Osteocyte (in vitro differentiated cells): ENCODE measurements at regions not wholly inside any gene's neighbourhood (a gene's known extent, or its start where the extent isn't known, plus 50 kb on each side); places are given as distances from the start of the nearest gene placed in this dataset.

ENCODE experiments used
- DNase-seq: peaks from one replicate; pipeline ENCODE4 v3.0.0; 2021; ENCODE audit warnings: mixed read lengths; ENCODE audit not compliant: unreplicated experiment; ENCODE audit errors: extremely low spot score
- H3K27ac Mint-ChIP-seq: one replicate; pipeline ENCODE4 v1.8.0; 2021; ENCODE audit warnings: mild to moderate bottlenecking, mixed read lengths; ENCODE audit not compliant: unreplicated experiment
- H3K27me3 Mint-ChIP-seq: one replicate; pipeline ENCODE4 v1.8.0; 2021; ENCODE audit warnings: mixed read lengths; ENCODE audit not compliant: unreplicated experiment
- H3K36me3 Mint-ChIP-seq: one replicate; pipeline ENCODE4 v1.8.0; 2021; ENCODE audit warnings: mixed read lengths; ENCODE audit not compliant: unreplicated experiment
- H3K4me1 Mint-ChIP-seq: one replicate; pipeline ENCODE4 v1.8.0; 2021; ENCODE audit warnings: mixed read lengths; ENCODE audit not compliant: unreplicated experiment
- H3K4me3 Mint-ChIP-seq: one replicate; pipeline ENCODE4 v1.8.0; 2021; ENCODE audit warnings: mild to moderate bottlenecking, moderate library complexity, mixed read lengths; ENCODE audit not compliant: unreplicated experiment
- H3K9me3 Mint-ChIP-seq: one replicate; pipeline ENCODE4 v1.8.0; 2021; ENCODE audit warnings: mixed read lengths; ENCODE audit not compliant: unreplicated experiment
- TF ChIP-seq, protein P1 (sequence below): fragments of 200-600 bp; sonication (generic); IDR thresholded peaks from 2 replicates; pipeline ENCODE4 v1.5.0; 2021; ENCODE audit warnings: antibody characterized with exemption, mild to moderate bottlenecking, moderate library complexity

GRCh38 chr5:28084069-28084468 is 1045.7 kb upstream of the CDH9 start:
- H3K4me1 Mint-ChIP-seq, result no peaks in the 10 kb centered on the region
- H3K36me3 Mint-ChIP-seq, result no peaks in the 10 kb centered on the region
- H3K4me3 Mint-ChIP-seq, result no peak overlapping the region
- H3K27ac Mint-ChIP-seq, result no peak overlapping the region
- TF ChIP-seq, protein P1, sequence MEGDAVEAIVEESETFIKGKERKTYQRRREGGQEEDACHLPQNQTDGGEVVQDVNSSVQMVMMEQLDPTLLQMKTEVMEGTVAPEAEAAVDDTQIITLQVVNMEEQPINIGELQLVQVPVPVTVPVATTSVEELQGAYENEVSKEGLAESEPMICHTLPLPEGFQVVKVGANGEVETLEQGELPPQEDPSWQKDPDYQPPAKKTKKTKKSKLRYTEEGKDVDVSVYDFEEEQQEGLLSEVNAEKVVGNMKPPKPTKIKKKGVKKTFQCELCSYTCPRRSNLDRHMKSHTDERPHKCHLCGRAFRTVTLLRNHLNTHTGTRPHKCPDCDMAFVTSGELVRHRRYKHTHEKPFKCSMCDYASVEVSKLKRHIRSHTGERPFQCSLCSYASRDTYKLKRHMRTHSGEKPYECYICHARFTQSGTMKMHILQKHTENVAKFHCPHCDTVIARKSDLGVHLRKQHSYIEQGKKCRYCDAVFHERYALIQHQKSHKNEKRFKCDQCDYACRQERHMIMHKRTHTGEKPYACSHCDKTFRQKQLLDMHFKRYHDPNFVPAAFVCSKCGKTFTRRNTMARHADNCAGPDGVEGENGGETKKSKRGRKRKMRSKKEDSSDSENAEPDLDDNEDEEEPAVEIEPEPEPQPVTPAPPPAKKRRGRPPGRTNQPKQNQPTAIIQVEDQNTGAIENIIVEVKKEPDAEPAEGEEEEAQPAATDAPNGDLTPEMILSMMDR, result no peak
- H3K27me3 Mint-ChIP-seq, result peaks cover 6% of the 10 kb centered on the region
- DNase-seq, result no peak
- H3K9me3 Mint-ChIP-seq, result no peaks in the 10 kb centered on the region

- H3K9me3 Mint-ChIP-seq, result peaks cover 7% of the 10 kb centered on the region
- H3K4me3 Mint-ChIP-seq, result no peak overlapping the region
- no peak overlapping the region for H3K27ac Mint-ChIP-seq
- no peaks in the 10 kb centered on the region for H3K4me1 Mint-ChIP-seq
- TF ChIP-seq, protein P1, result no peak
- no peak for DNase-seq
- no peaks in the 10 kb centered on the region for H3K36me3 Mint-ChIP-seq
- H3K27me3 Mint-ChIP-seq, result peaks cover 1% of the 10 kb centered on the region
These were observed 1044.2 kb upstream of the CDH9 start for GRCh38 chr5:28082610-28083009.

- no peak for DNase-seq
- H3K36me3 Mint-ChIP-seq, result no peaks in the 10 kb centered on the region
- H3K4me3 Mint-ChIP-seq, result no peak overlapping the region
- no peaks in the 10 kb centered on the region for H3K27me3 Mint-ChIP-seq
- H3K27ac Mint-ChIP-seq, result no peak overlapping the region
- peaks cover 7% of the 10 kb centered on the region for H3K9me3 Mint-ChIP-seq
- TF ChIP-seq, protein P1, result no peak
- H3K4me1 Mint-ChIP-seq, result no peaks in the 10 kb centered on the region
These were observed 1039.2 kb upstream of the CDH9 start for GRCh38 chr5:28077291-28078240.

DNA sequence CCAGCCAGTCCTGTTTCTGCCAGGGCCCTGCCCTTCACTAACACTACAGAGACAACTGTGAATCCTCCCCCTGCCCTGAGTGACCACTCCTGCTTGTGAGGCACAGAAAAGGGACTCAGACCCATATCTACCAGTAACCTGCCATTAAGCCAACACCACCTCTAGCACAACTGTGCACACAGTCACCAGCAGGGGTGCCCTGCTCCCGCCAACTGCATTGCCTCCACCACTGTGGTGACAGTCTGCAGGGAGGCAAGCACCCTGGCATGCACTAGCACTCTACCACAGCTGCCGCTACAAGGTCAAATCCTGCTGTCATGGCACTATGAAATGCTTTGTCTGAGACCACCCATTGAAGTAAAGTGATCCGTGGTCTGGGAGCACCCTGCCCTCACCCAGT is 1028.5 kb upstream of the CDH9 start:
- TF ChIP-seq, protein P1, result no peak
- Mint-ChIP-seq H3K36me3 (no peaks in the 10 kb centered on the region), H3K27ac (no peak overlapping the region), H3K9me3 (peaks cover 14% of the 10 kb centered on the region), H3K4me3 (no peak overlapping the region), H3K27me3 (peaks cover 2% of the 10 kb centered on the region), H3K4me1 (no peaks in the 10 kb centered on the region)
- no peak for DNase-seq

DNA sequence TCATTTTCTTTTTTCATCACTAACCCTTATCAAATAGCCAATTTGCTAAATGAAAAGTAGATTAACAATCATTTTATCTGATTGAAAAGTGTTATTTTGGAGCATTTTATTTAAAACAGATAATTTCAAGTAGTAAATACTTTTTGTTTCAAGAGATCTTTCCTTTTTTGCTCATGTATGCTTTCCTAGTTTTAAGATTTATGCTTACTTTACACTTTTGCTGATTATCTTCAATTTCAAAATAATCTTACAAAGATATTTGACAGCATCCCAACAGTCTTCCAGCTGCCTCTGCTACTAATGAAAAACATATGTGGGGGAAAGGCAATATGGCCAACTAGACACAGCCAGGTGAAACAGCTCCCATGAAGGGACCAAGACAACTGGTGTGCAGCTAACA is 1027.3 kb upstream of the CDH9 start:
- no peaks in the 10 kb centered on the region for H3K4me1 Mint-ChIP-seq
- peaks cover 2% of the 10 kb centered on the region for H3K27me3 Mint-ChIP-seq
- peaks cover 14% of the 10 kb centered on the region for H3K9me3 Mint-ChIP-seq
- TF ChIP-seq, protein P1, result no peak
- no peak for DNase-seq
- H3K4me3 Mint-ChIP-seq, result no peak overlapping the region
- no peak overlapping the region for H3K27ac Mint-ChIP-seq
- H3K36me3 Mint-ChIP-seq, result no peaks in the 10 kb centered on the region
